ENCODE measurements at regions not wholly inside any gene's neighbourhood (a gene's known extent, or its start where the extent isn't known, plus 50 kb on each side); places are given as distances from the start of the nearest gene placed in this dataset.

DNA sequence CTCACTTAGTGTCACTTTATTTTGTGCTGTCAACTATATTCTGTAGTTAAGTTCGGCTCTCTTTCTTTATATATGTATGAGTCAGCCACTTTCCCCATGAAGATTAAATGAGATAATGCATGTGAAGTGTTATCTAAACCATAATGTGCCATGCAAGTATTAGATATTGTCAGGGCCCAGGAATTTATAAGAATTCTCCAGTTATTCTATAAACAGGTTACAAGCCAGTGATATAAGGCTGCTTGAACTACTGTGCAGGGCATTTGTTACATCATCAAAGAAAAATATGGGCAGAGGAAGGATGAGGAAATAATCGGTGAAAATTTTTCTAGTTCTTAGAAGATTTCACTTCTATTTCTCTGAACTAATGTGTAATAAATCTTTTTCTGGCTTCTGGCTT lies 1049.0 kb upstream of the NR2F2 start:
- DNase-seq (ENCODE audit: low read depth, low spot score), result no peak

DNA sequence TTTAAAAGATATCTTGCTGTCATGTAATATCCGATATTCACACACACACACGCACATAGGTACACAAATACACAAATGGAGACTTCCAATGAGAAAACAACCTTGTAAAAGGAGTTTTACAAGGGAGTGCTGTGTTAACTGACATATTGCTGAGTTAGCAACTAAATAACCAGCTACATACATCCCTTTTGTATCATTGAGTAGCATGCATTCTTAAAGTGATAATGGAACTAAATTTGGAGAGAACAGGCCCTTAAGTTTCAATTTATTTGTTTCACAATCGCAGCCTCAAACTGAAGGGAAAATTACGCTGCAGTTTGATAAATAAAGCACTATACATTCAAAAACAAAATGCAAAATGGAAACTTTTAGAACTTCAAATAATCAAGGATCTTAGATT lies 1046.0 kb upstream of the NR2F2 start:
- DNase-seq (ENCODE audit: low read depth, low spot score), result no peak

DNA sequence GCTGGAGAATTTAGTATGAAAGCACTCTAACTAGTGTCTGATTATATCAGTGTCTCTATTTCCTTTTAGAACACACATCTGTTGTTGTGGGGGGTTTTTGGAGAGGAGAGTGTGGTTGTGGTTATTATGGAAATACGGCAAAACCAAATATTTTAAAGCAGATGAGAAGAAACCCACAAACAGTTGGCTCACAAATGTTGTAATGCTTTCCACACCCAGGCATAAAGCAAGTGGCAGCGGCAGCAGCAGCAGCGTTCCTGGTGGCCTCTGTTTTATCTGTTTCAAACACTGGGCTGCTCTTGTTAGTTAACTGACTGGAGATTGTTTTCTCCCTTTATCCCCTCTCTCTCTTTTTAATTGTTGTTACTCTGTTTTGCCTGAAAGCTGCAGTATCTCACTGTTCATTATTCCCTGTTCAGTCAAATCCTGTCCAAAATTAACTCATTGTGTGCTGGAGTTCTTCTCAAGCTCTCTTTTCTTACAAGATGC lies 1045.5 kb upstream of the NR2F2 start:
- no peak for DNase-seq (ENCODE audit: low read depth, low spot score)

GRCh38 chr15:95286352-95286880 lies 1044.1 kb upstream of the NR2F2 start:
- no peak for DNase-seq (ENCODE audit: low read depth, low spot score)

DNA sequence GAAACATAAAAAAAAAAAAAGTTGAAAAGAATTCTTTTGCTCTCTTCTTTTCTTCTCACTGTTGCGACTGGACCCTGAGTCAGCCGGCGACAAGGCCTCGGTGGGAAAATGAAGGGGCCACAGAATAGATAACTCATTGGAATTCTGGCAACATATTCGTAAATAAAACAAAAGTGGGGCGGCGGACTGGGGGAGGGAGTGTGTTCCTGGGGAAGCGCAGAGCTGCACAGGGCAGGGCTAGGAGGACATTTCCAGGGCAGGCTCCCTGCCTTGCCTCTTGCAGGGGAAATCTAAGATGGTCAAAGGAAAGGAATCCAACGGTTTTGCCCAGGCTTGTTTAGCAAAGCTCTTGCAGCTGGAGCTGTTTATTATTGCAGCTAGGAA lies 1042.8 kb upstream of the NR2F2 start:
- DNase-seq (ENCODE audit: low read depth, low spot score), result no peak

DNA sequence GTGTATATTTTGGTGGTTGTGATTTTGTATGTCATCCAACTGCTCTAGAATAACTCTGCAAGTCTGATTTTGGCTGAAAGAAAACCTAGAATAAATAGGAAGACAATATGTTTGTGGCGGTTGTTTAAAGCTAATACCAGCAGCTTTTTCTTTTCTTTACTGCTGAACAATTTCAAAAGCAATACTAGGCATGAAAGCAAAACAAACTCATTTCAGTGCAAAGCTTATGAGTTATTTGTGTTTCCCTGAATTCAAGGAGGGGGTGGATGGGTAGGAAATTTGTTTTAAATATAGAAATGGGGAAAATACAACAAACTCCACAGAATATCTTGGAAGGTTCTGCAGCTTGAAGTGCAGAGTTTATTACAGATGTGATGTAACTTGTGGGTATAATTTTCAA lies 1041.9 kb upstream of the NR2F2 start:
- no peak for DNase-seq (ENCODE audit: low read depth, low spot score)

DNA sequence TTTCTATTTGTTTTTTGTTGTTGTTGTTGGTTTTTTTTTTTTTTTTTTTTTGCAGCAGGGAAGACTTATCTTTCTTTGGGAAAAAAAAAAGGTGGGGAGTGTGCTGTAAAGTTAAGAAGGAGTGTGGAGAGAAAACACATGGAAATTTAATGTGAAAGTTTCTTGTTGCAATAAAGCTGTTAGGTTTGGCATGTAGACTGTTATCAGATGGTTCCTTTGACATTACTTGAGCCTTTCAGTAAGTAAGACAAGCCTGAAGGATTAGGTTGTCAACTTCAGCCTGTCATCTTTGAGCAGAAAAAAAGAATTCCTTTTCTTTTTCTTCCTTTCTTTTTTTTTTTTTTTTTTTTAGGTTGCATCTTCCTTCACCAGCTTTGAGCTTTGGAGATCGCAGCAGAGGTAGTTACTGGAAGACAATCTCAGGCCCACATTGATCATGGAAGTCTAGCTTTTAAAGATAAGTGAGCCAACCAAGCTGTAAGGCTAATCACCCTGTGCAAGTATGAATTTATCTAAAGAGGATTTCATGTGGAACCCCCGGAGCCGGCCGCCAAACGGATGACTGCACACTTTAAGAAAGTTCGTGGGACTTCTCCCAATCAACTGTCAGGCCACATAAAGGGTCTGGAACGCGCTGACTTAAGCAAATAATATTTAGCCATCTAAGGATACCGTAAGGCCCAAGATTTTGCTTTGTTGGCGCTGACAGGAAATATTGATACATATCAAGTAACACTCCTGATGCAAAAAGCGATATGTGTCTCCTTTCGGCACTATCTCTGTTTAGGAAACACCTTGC lies 1040.1 kb upstream of the NR2F2 start:
- DNase-seq (ENCODE audit: low read depth, low spot score), result no peak

- DNase-seq (ENCODE audit: low read depth, low spot score), result no peak
These were observed 1038.5 kb upstream of the NR2F2 start for GRCh38 chr15:95291898-95292472.

DNA sequence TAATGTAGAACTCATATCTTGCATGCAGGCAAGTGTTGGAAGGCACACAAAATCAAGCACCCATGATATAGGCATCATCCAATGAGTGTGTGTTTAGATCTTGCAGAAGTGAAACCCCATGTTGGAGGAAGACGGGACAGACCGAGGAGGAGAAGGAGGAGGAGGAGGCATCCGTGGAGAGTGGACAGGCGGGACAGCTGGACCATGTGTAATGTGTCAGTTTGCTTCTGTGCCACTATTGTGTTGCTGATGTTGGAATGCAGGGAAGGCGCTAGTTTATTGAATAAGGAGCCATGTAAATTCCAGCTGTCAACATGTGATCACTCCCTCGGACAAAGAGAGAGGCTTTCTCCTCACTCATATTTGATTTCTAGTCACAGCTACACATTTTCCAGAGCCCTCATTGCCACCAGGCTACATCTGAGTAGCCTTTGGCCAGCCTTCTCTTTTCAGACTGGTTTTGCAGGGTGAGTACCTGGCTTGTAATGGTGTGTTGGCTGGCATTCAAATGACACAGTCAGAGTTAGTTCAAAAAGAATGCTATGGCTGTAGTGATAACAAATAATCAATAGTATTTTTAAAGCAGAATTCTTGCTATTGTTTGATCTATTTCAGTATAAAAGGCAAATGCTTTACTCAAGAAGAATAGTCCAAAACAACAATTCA lies 1037.6 kb upstream of the NR2F2 start:
- no peak for DNase-seq (ENCODE audit: low read depth, low spot score)

- no peak for DNase-seq (ENCODE audit: low read depth, low spot score)
These were observed 1037.0 kb upstream of the NR2F2 start for GRCh38 chr15:95293456-95294031.

DNA sequence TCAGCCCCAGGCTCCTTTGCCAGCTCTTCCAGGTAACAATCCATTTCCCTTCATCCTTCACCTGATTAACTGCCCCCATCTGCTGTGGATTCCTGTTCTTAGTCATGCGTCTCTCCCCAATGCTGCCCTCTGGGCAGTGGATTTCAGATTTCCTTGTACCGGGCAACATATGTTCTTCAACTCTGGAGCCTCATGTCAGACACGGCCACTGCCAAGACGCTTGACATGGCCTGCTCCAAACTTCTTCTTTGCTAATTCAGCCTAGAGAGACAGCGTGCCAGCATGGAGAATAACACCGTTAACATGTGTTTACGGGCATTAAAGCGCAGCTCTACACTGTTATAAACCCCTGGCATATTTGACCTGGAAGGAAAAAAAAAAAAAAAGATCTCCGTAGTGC lies 1035.1 kb upstream of the NR2F2 start:
- no peak for DNase-seq (ENCODE audit: low read depth, low spot score)

- no peak for DNase-seq (ENCODE audit: low read depth, low spot score)
These were observed 1034.4 kb upstream of the NR2F2 start for GRCh38 chr15:95295896-95296625.

GRCh38 chr15:95296643-95297042 lies 1033.9 kb upstream of the NR2F2 start:
- no peak for DNase-seq (ENCODE audit: low read depth, low spot score)

- DNase-seq (ENCODE audit: low read depth, low spot score), result no peak
These were observed 1031.8 kb upstream of the NR2F2 start for GRCh38 chr15:95298729-95299128.

- no peak for DNase-seq (ENCODE audit: low read depth, low spot score)
These were observed 1029.5 kb upstream of the NR2F2 start for GRCh38 chr15:95300958-95301357.

DNA sequence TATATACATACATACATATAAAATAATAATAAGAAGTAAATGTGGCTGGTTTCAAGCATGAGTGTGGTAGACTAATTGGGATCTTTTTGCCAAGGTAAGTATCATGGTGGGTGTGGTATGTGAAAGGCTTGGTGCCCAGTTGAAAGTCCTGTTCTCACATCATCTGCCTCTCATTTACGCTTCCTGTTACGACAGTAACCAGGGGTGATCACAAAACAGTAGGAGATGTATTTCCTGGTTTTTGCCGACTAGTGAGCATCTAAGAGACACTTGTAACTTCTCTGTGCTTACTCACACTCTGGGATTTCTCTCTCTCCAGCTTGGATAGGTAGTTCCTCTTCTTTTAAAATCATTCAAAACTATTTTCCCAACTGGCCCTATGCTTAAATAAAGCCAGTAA lies 1028.3 kb upstream of the NR2F2 start:
- no peak for DNase-seq (ENCODE audit: low read depth, low spot score)

DNA sequence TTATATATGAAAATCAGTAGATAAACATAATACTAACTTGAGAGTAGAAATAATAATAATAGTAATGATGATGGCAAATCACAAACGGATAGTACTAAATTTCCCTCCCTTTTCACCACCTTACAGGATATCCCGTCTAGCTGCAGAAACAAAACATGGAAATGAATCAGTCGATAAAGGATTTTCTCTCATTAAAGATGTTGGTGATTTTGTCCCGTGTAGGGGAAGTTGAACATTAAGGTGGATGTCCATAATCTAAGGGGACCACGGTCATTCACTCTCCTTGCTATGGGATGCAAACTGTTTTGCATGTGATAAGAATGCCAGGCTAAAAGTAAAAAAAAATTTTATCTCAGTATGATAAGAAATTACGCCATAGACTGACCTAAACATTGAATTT lies 1027.7 kb upstream of the NR2F2 start:
- DNase-seq (ENCODE audit: low read depth, low spot score), result no peak

DNA sequence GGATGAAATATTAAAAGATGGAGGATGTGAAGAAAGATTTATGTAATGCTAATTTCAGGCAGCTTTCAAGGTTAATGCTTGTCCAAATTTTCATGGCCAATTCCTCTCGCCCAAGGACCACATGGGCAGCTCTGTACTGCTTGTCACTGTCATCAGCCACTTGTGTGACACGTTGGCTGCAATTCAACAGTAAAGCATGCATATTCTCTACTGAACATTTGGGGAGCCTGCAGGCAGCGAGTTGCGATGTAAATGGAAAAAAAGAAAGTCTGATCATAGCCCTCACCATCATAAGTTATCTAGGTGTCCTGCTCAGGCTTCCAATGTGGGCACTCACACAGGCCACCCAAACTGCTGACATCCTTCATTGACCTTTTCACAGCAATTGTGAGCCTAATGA lies 1026.8 kb upstream of the NR2F2 start:
- no peak for DNase-seq (ENCODE audit: low read depth, low spot score)

DNA sequence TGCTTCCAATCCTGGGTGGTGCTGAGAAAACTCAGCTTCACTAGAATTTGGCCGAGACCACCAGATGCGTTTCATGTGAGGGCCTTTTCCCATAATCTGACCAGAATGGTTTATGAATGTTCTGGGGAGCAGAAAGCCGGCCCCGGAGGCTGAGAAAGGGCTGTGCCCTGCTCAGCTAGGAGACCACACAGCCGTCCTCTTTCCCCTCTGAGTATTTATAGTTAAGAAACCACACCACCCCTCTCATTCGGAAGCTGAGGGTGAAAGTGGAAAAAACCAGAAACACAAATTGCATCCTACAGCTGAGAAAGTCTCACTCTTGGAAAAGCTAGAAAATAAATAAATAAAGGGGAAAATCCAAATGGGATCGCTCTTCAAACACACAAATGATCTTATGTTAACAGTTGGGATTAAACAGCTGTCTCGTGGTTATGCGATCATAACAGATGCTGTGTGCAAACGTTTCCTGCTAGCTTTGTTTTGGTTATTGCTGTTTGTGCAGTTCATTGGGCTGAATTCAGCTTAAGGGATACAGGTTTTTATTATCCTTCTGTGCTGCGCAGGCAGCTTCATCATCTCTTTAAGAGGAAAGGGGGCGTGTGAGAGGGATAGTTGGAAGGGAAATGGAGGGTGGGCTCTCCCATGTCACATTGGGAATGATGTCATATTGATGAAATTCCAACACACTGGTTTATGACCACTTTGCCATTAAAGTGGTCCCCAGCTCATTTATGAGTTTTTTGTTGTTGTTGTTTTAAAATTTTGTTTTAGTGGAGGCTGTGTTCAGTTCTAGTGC lies 1026.2 kb upstream of the NR2F2 start:
- peak; percentile 80 for DNase-seq (ENCODE audit: low read depth, low spot score)

- no peak for DNase-seq (ENCODE audit: low read depth, low spot score)
These were observed 1025.5 kb upstream of the NR2F2 start for GRCh38 chr15:95304947-95305400.

- no peak for DNase-seq (ENCODE audit: low read depth, low spot score)
These were observed 1023.4 kb upstream of the NR2F2 start for GRCh38 chr15:95307115-95307514.

Measured in brain pericyte (primary cell).